Mesothelial cell of epicardium (in vitro differentiated cells): ENCODE measurements at regions not wholly inside any gene's neighbourhood (a gene's known extent, or its start where the extent isn't known, plus 50 kb on each side); places are given as distances from the start of the nearest gene placed in this dataset.
"Not testable (repeated sequence)": the region's sequence is repeated elsewhere in the genome, so short reads cannot be mapped to it uniquely, and the experiment has no call there.

Source experiments
- DNase-seq, 2 experiments: peaks; one replicate each; pipeline ENCODE4 v3.0.0; 2021; ENCODE audit warnings: low spot score in 2 of 2; ENCODE audit not compliant: unreplicated experiment in 2 of 2
- H3K27ac Mint-ChIP-seq: 2 replicates; pipeline ENCODE4 v1.8.0; 2021; ENCODE audit warnings: mixed read lengths
- H3K27me3 Mint-ChIP-seq: 2 replicates; pipeline ENCODE4 v1.8.0; 2021; ENCODE audit warnings: low read depth, mixed read lengths
- H3K36me3 Mint-ChIP-seq: 2 replicates; pipeline ENCODE4 v1.8.0; 2021; ENCODE audit warnings: mixed read lengths
- H3K4me1 Mint-ChIP-seq: 2 replicates; pipeline ENCODE4 v1.8.0; 2021; ENCODE audit warnings: mixed read lengths
- H3K4me3 Mint-ChIP-seq: 2 replicates; pipeline ENCODE4 v1.8.0; 2021; ENCODE audit warnings: mild to moderate bottlenecking, moderate library complexity, mixed read lengths
- H3K9me3 Mint-ChIP-seq: 2 replicates; pipeline ENCODE4 v1.8.0; 2021; ENCODE audit warnings: mixed read lengths
- CTCF ChIP-seq: fragments of 200-600 bp; sonication (generic); IDR thresholded peaks from one replicate; pipeline ENCODE4 v1.5.0; 2021; ENCODE audit warnings: antibody characterized with exemption; ENCODE audit not compliant: unreplicated experiment

GRCh38 chr12:71329956-71330355, 109.6 kb upstream of the LGR5 start:
- Mint-ChIP-seq H3K27ac (no peak overlapping the region), H3K4me1 (no peaks in the 10 kb centered on the region), H3K4me3 (no peak overlapping the region), H3K27me3 (no peaks in the 10 kb centered on the region), H3K36me3 (no peaks in the 10 kb centered on the region), H3K9me3 (no peaks in the 10 kb centered on the region)
- no peak for TF ChIP-seq CTCF
- DNase-seq = no peak

GRCh38 chr12:71321531-71321930, 118.1 kb upstream of the LGR5 start:
- Mint-ChIP-seq H3K27ac (no peak overlapping the region), H3K36me3 (no peaks in the 10 kb centered on the region), H3K9me3 (peaks cover 53% of the 10 kb centered on the region), H3K4me3 (no peak overlapping the region), H3K4me1 (no peaks in the 10 kb centered on the region), H3K27me3 (no peaks in the 10 kb centered on the region)
- DNase-seq = no peak
- TF ChIP-seq CTCF = no peak

GRCh38 chr12:71321130-71321529, 118.5 kb upstream of the LGR5 start:
- no peaks in the 10 kb centered on the region for H3K27me3 Mint-ChIP-seq
- H3K9me3 Mint-ChIP-seq = peaks cover 53% of the 10 kb centered on the region
- H3K27ac Mint-ChIP-seq = no peak overlapping the region

GRCh38 chr12:71315328-71315985, 124.1 kb upstream of the LGR5 start:
- no peak for TF ChIP-seq CTCF
- H3K4me1 Mint-ChIP-seq = no peaks in the 10 kb centered on the region
- H3K4me3 Mint-ChIP-seq = no peak overlapping the region
- H3K36me3 Mint-ChIP-seq = no peaks in the 10 kb centered on the region
- DNase-seq = no peak
- no peak overlapping the region for H3K27ac Mint-ChIP-seq
- H3K27me3 Mint-ChIP-seq = no peaks in the 10 kb centered on the region
- peaks cover 22% of the 10 kb centered on the region for H3K9me3 Mint-ChIP-seq

More at GRCh38 chr12:71321130-71321529, 118.5 kb upstream of the LGR5 start:
- Mint-ChIP-seq H3K36me3 (no peaks in the 10 kb centered on the region), H3K4me1 (no peaks in the 10 kb centered on the region), H3K4me3 (no peak overlapping the region)
- DNase-seq = no peak
- no peak for TF ChIP-seq CTCF

- TF ChIP-seq CTCF = no peak
- no peaks in the 10 kb centered on the region for H3K4me1 Mint-ChIP-seq
- peaks cover 8% of the 10 kb centered on the region for H3K9me3 Mint-ChIP-seq
- no peaks in the 10 kb centered on the region for H3K27me3 Mint-ChIP-seq
- H3K27ac Mint-ChIP-seq = no peak overlapping the region
- H3K36me3 Mint-ChIP-seq = no peaks in the 10 kb centered on the region
- DNase-seq = no peak
- no peak overlapping the region for H3K4me3 Mint-ChIP-seq
Observed at GRCh38 chr12:71312768-71313403, 126.7 kb upstream of the LGR5 start.

GRCh38 chr12:71311611-71312010, 128.0 kb upstream of the LGR5 start:
- not testable (repeated sequence) for H3K27me3 Mint-ChIP-seq, H3K36me3 Mint-ChIP-seq, H3K4me1 Mint-ChIP-seq, H3K9me3 Mint-ChIP-seq, H3K27ac Mint-ChIP-seq, H3K4me3 Mint-ChIP-seq, DNase-seq
